Occipital lobe (tissue), 1 donor: ENCODE measurements at regions not wholly inside any gene's neighbourhood (a gene's known extent, or its start where the extent isn't known, plus 50 kb on each side); places are given as distances from the start of the nearest gene placed in this dataset.

Experiments used
- small RNA-seq: library from RNA; depleted of rRNA; stranded (forward); fragments of <200 nt; gene quantifications from one replicate; pipeline ENCODE3, GENCODE V24; 2014

Small RNA genes lying in the stretch of these regions (small RNA-seq; reads per million reads assigned to genes)
- 0.15 reads per million for gene MIR6760
